ENCODE measurements at regions not wholly inside any gene's neighbourhood (a gene's known extent, or its start where the extent isn't known, plus 50 kb on each side); places are given as distances from the start of the nearest gene placed in this dataset.
"Not testable (repeated sequence)": the region's sequence is repeated elsewhere in the genome, so short reads cannot be mapped to it uniquely, and the experiment has no call there.

DNA sequence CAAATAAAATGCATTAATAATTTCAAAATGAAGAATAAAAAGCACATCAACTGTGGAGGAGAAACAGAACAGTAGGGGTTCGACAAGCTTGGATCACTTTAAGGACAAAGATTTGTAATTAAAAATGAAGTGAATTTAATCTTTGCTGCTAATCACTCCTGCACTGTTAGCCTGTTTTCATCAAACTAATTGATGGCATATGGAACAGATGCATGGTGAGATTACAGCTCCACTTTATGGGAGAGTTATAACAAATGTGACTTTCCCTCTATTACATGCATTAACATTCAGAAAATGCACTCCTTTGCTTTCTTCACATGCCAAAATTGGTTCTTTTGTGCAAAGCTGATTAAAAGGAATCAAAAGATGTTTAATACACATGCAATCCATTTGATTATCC is 207.2 kb upstream of the C21orf91 start:
- no peak for TF ChIP-seq ZFX (IDR thresholded peaks at IDR 0.05; ENCODE audit: borderline replicate concordance)
- TF ChIP-seq, protein P1, sequence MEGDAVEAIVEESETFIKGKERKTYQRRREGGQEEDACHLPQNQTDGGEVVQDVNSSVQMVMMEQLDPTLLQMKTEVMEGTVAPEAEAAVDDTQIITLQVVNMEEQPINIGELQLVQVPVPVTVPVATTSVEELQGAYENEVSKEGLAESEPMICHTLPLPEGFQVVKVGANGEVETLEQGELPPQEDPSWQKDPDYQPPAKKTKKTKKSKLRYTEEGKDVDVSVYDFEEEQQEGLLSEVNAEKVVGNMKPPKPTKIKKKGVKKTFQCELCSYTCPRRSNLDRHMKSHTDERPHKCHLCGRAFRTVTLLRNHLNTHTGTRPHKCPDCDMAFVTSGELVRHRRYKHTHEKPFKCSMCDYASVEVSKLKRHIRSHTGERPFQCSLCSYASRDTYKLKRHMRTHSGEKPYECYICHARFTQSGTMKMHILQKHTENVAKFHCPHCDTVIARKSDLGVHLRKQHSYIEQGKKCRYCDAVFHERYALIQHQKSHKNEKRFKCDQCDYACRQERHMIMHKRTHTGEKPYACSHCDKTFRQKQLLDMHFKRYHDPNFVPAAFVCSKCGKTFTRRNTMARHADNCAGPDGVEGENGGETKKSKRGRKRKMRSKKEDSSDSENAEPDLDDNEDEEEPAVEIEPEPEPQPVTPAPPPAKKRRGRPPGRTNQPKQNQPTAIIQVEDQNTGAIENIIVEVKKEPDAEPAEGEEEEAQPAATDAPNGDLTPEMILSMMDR (IDR thresholded peaks at IDR 0.05), result no peak
- H3K27ac ChIP-seq, result no peak overlapping the region

DNA sequence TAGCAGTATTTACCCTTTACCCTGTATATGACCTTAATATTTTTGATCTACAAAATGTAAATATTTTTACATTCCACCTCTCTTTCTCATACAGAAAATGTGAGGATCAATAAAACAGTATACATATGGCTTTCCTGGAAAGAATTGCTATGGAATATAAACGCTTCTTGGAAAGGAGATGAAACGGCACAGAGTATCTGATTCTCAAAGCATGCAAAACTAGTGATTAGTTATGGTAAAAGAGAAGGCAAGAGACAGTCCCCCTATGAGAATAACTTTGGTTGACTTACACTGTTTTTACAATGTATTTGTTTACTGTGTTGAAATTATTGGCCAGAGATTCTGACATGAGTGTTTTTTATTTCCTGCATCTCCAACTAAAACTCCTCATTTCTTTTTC is 204.6 kb upstream of the C21orf91 start:
- no peak for TF ChIP-seq ZFX (IDR thresholded peaks at IDR 0.05; ENCODE audit: borderline replicate concordance)
- no peak overlapping the region for H3K27ac ChIP-seq

DNA sequence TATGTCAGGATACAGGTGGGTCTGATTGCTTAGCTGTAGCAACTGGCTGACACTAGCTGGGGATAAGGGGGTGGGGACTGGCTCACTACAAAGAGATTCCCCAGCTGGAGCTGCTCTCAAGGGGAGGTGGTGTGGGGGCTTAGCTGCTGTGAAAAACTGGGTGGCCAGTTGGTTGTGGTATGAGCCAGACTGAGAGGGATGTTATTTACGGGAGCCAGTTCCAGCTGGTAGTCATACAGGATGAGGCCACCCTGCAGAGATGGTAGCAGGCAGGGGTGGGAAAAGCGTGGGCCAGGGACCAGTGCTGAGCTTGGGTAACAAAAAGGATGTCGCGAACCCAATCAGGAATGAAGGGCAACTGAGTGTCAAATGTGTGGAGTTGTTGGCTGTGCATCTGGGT is 204.0 kb upstream of the C21orf91 start:
- H3K27ac ChIP-seq, result no peak overlapping the region

DNA sequence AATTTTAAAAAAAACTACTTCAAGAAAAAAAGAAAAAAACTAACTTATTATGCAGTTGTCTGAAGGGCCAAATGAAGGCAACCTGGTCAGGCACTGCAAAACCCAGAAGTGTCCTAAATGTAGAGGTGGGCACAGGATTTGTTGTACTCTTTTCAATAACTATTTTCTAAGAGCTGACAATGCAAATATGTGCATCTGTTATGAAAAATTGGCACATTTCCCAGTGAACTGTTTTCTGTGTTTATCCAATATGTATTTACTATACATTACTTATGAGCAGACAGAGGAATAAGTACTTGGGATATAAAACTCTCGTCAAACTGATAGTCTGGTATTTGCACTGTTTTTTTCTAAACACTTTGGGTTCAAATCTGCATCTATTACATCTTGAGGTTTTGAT is 188.0 kb upstream of the C21orf91 start:
- TF ChIP-seq, protein P1 (IDR thresholded peaks at IDR 0.05), result no peak
- TF ChIP-seq ZFX (IDR thresholded peaks at IDR 0.05; ENCODE audit: borderline replicate concordance), result no peak

More for the DNA sequence above, 204.0 kb upstream of the C21orf91 start:
- TF ChIP-seq, protein P1 (IDR thresholded peaks at IDR 0.05), result no peak
- no peak for TF ChIP-seq ZFX (IDR thresholded peaks at IDR 0.05; ENCODE audit: borderline replicate concordance)

DNA sequence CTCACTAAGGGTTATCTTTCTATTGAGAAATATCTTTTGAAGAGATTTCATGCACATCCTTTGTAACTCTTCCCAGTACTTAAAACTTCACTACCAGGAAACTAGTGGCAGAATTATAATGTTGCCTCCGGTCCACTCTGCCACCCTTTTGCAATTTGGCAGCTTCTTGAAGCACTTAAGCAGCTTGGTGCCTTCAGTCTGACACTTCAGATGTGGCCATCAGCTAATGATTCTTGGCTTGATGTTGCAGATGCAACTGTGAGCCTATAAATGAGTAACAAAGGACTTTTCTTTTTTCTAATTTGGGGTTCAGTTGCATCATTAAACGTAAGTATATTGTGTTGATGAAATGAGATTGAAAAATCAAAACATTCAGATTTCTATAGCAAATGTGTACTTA is 187.5 kb upstream of the C21orf91 start:
- H3K27ac ChIP-seq, result no peak overlapping the region
- TF ChIP-seq, protein P1 (IDR thresholded peaks at IDR 0.05), result no peak
- TF ChIP-seq ZFX (IDR thresholded peaks at IDR 0.05; ENCODE audit: borderline replicate concordance), result no peak

More for the DNA sequence above, 188.0 kb upstream of the C21orf91 start:
- H3K27ac ChIP-seq, result no peak overlapping the region

DNA sequence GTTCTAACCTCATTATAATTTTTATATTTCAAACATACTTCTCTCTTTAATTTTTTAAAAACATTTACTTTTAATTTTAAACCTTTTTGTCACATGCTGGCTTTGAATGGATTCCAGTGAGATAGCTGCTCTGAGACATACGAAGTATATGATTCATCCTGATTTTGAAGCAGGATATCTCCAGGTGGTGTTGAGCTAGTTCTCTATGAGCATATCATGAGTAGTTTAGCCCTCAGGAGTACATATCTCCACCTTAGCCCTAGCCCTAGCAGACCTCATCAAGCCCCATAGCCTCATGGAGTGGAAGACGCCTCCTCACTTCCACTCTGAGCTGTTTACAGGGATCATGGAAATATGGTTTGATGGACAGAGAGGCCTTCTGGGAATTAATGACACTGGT is 183.2 kb upstream of the C21orf91 start:
- TF ChIP-seq ZFX (IDR thresholded peaks at IDR 0.05; ENCODE audit: borderline replicate concordance), result no peak
- TF ChIP-seq, protein P1 (IDR thresholded peaks at IDR 0.05), result no peak
- no peak overlapping the region for H3K27ac ChIP-seq

DNA sequence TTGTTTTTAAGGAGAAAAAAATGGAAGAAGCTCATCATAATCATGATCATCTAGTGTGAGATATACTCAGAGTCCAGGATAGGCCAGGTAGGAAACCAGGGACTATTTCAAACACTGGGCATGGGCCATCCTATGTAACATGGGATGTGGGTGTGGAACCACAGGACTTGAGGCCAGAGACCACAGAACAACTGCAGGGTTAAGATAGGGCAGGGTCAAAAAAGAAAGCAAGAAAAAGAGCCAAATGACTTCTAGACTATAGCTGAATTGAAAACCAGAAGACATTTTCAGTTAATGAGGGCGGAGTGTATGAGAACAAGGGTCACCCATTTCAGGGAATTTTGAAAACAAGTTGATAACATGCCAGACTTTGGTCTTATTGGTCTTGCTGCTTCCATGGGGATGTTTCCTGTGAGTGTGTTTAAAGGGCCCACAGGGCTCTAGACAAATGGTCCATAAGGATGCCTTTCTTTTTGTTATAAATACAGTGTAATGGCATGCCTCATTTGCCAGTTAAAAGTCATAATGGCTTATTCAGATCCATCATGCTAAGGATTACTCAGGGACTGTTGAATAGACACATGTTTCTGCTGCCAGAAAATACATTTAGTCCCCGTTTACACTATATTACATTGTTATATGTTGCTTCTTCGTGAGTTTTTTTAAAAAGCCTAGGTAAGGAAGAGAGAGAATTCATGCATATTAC is 182.0 kb upstream of the C21orf91 start:
- TF ChIP-seq ZFX (IDR thresholded peaks at IDR 0.05; ENCODE audit: borderline replicate concordance), result no peak
- TF ChIP-seq, protein P1 (IDR thresholded peaks at IDR 0.05), result no peak
- no peak overlapping the region for H3K27ac ChIP-seq

DNA sequence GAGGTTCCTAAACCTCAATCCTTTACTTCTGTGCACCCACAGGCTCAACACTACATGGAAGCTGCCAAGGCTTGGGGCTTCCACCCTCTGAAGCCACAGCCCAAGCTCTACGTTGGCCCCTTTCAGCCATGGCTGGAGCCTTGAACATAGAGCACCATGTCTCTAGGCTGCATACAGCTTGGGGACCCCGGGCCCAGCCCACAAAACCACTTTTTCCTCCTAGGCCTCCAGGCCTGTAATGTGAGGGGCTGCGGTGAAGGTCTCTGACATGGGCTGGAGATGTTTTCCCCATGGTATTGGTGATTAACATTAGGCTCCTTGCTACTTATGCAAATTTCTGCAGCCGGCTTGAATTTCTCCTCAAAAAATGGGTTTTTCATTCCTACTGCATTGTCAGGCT is 179.4 kb upstream of the C21orf91 start:
- not testable (repeated sequence) for H3K27ac ChIP-seq
